C4-2B (cell line): ENCODE measurements at regions not wholly inside any gene's neighbourhood (a gene's known extent, or its start where the extent isn't known, plus 50 kb on each side); places are given as distances from the start of the nearest gene placed in this dataset.
A peak's percentile ranks its signal among the peaks of the same experiment; 100 is the strongest.

ENCODE experiments used
- CTCF ChIP-seq: fragments of 450-650 bp; conservative IDR thresholded peaks from 2 replicates; pipeline ENCODE4 v1.5.1; 2017; ENCODE audit warnings: mild to moderate bottlenecking
- ZFX ChIP-seq: fragments of 450-650 bp; IDR thresholded peaks from 2 replicates; pipeline ENCODE4 v1.6.1; 2017

DNA sequence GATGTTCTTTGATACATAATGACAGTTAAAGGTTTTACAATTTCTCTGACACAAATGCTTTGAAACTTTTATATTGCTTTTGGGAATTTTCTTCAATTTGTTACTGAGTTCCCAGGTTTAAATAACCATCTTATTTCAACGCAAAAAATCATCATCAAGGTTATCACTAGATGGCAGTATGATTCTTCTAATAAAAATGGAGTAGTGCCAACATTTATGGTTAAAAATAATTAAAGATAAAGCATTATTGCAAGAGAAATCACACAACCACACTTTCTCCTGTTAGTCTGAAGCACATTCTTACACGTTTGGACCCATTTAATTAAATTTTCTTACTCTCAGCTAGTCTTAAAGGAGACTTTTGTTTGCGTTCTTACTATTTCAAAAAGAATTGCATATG is 611.3 kb upstream of the CPXCR1 start:
- TF ChIP-seq ZFX (no peak), CTCF (peak; percentile 39)
